ENCODE measurements at regions not wholly inside any gene's neighbourhood (a gene's known extent, or its start where the extent isn't known, plus 50 kb on each side); places are given as distances from the start of the nearest gene placed in this dataset.

DNA sequence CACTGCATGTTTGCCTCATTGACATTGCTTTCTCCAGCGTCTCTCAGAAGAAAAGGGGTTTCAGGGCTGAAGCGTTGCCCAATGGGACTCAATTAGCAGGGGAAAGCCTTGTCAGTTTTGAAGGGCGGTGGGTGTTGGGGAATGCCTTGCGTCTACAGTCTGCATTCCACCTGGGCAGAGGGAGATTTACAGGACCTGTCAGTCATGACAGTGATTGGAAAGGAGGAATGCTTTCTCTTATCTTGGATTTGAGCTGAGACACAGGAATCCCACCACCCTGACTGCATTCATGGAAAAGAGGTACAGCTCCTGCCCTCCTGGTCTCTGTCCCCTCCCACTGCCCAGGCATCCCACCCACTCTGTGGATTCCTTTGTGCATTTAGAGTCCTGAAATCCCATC, 123.9 kb downstream of the ACKR3 start:
- no peak for DNase-seq

DNA sequence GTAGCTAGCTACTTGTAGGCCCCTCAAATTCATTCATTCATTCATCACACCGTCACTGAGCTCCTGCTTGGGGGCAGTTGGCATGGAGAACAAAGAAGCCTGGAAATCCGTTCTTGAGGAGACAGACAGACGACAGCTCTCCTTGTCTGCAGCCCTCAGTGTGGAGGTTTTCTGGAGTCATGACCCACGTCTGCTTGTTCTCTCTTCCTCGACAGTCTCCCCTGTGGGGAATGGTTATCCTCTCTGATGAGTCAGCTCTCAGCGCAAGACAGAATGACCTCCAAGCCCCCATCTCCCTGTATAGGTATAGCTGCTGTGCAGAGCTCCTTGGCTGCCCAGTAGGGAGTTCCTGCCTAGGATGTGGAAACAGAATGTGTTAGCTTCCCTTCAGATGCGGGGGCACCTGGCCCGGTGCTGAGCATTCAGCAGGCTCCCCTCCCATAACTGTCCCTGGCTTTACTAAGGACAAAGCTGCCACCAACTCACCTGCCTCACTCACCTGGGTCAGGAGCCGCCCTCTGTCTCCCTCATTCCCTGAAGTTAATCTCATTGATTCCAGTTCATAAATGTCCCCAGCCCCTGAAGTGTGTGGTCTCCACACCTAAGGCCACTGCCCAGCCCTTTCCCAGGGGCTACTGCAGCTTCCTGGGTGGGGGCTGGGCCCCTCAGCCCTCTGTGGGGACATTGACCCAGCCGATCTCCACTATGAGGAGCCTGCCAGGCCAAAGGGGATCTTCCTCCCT, 124.7 kb downstream of the ACKR3 start:
- DNase-seq, result no peak

DNA sequence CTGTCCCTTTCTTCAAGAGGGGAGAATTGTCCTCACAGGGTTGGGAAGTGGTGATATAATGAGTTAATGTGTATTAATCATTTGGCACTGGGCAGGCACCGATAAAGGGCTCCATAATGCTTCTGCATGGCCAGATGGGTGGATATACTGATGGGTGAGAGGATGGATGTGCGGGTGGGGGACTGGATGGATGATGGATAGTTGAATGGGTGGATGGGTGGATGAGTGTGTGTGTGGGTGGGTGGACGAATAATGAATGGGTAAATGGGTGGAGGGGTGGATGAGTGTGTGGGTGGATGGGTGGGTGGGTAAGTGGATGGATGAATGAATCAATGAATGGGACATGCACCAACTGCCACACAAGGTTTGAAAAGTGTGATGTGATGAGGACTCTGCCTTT, 127.2 kb downstream of the ACKR3 start:
- DNase-seq, result no peak

DNA sequence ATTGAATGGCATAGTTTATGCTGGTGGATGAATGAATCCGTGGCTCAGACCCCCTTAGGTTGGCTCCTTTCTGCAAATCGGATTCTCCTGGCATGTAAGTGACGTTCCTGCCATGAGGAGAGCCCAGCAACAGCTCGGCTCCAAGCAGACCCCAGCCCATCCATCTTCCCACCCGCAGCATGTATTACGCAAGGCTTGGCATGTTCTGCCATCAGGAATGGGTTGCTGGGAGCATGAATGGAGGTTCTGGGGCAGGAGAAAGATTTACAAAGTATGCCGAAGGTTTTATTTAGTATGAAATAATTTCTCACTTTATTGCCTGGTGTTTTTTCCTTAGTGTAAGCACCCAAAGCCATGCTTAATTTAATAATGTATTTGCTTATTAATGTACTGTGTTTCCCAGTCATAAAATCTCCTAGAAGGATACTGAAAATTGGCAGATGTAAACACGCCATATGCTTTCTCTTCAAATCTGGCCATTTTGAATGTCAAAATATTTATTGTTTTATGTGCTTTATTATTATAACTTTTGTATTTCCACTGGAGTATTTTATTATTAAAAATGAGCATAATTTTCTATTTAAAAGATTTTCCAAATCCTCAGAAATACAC, 128.5 kb downstream of the ACKR3 start:
- DNase-seq, result no peak

DNA sequence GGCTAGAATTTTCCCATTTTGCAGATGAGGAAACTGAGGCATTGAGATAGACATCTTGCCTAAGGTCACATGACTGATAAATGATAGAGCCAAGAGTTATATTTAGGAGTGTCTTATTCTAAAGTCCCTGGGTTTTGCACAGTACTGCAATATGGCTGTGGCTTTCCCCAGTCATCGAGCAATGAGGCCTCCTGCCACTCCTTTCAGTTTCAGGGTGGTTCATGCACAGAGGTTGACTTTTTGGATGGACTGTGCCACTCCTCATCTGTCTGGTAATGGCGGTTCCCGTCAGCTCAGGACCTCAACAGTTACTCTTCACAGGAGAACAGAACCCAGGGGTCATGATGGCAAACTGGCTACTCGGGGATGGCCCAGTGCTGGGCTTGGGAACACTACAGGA, 131.1 kb downstream of the ACKR3 start:
- no peak for DNase-seq

DNA sequence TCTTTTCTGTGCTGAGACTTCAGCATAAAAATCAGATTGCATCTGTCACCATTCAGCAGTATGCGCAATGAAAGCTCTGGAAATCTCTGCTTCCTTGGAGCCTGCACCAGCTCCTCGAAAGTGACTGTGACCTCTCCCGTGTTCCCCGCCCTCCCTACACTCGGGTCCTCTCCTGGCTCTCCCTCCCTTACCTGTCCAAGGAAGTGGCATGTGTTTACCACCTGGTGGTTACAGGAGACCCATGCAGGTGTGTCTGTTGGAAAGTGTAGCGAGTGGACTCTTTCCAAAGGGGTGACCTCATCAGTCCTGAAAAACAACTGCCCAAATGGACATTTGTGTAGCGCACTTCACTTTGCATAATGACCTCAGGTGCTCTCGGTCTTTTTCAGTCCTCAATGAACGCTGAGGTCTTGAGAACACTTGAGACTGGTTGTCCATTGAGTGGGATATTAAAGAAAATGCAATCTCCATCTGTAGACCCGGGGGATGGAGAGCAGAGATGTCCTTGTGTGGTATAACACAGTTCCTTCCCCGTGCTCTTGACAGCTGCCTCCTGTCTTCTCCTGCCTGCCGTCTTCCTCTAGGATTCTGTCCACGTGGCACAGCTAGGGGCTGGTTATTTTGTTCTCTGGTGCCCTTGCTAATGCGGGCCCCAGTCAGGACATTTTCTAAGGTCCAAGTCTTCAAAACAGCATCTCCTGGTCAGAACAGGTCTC, 133.2 kb downstream of the ACKR3 start:
- DNase-seq, result no peak

DNA sequence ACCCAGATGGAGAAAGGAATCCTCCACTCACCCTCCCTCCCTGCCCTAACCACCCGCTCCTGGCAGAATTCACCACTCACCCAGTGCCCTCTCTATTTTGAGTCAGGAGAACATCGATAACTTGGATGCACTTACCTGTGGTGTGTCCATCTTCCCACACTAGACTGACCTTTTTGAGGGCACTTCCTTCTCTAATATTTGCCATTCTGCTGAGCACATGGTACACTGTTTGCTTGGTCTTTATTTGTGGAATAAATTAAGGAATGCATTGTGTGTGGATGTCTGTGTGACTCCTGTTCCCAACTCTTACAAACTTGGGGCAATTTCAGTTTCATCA, 133.7 kb downstream of the ACKR3 start:
- no peak for DNase-seq

DNA sequence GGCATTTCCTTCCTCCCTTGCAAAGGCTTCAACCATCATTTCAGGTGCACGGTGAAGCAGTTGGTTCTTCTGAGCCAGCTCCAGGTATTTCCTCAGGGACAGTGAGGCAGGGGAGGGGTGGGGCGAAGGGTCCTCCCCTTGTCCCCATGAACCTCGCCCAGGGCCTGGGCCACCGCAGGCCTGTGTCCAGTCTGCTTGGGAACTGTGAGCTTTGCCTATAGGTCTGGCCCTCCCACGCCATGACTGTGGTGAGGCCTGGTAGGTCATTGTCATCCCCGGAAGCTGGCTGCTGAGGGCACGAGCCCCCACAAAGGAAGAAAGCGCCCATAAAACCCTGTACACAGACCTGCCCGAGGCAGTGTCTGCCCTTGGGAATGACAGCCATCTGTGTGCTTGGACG, 134.3 kb downstream of the ACKR3 start:
- DNase-seq, result no peak

DNA sequence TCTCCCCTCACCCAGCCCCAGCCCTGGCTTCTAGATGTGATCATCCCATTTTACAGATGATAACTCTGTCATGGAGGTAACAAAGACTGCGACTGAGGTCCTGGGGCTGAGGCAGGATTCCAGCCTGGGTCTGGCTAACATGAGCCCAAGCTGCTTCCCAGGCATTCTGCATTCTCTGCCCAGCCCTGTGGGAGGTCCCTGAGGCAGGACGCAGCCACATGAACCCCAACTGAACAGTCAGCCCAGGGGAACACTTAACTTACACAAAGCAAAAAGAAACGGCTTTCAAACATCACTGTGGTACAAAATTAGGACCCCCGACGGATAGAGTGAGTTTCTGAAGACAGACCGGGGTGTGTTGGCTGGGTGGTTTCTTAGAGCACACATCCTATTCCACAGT, 135.3 kb downstream of the ACKR3 start:
- no peak for DNase-seq

DNA sequence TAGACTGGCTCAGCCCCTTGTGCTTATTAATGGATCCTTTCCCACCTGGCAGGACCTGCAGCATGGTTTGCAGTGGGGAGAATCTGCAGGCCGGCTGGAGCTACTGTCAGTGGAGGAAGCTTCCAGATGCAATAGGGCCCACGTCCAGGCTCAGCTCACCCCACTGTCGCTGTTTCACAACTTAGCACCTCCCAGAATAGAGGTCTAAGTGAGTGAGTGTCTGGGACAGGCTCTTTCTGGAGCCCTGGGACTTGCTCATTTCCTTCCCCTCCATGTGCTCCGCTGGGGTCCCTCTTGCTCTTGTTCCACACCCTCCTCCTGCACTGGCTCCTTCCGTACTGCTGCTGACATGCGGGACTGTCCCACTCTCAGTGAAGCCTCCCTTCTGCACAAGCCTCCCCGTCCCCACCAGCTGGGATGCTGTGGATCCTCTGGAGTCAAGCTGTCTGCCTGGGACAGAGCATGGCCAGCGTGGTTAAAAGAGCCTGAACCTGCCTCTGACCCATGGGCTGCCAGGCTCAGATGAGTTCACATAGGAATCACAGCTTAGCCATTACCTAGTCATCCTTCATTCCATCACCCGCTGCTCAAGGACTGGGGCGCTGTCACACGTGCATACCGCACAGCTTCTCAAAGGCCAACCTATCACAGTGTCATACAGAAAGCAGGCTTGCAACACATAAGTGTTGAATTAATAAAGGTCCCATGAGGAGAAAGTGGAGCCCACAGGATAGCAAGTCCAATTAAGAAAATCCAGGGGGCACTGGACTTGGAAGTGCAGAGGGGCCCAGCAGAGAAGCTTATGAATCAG, 135.9 kb downstream of the ACKR3 start:
- no peak for DNase-seq

DNA sequence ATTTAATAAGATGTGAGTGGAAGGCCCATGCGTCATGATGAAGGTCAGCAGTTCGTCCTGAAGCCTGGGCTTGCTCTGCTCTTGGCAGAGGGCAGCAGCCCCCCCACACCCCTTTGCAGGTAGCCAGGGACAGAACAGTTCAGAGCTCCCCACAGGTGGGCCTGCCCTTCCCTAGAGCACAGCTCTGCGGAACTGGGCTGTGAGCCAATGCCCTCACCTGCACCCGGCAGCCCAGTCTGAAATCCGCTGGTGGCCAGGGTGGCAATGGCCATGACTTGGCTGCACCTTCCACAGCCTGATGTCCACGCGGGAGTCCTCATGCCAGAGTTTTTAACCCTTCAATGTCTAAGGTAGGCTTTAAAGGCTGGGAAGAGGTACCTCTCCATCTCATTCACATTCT, 136.7 kb downstream of the ACKR3 start:
- no peak for DNase-seq

DNA sequence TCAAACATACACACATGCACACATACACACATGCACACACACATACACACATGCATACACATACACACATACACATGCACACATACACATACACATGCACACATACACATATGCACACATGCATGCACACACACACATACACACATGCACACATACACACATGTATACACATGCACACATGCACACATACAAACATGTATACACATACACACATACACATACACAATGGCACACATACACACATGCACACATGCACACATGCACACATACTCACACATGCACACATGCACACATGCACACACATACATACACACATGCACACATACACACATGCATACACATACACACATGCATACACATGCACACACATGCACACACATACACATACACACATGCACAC, 137.2 kb downstream of the ACKR3 start:
- no peak for DNase-seq

DNA sequence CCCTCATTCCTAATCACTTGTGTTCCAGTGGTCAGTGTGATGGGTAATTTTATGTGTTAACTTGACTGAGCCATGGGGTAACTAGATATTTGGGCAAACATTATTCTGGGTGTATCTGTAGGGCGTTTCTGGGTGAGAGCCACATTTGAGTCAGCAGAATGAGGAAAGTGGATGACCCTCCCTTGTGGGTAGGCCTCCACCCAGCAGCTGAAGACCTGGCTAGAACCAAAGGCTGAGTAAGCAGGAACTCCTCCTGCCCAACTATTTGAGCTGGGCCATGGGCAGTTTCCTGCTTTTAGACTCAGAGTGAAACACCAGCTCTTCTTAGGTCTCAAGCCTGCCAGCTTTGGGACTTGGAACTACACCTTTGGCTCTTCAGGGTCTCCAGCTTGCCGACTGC, 141.8 kb downstream of the ACKR3 start:
- DNase-seq, result no peak

DNA sequence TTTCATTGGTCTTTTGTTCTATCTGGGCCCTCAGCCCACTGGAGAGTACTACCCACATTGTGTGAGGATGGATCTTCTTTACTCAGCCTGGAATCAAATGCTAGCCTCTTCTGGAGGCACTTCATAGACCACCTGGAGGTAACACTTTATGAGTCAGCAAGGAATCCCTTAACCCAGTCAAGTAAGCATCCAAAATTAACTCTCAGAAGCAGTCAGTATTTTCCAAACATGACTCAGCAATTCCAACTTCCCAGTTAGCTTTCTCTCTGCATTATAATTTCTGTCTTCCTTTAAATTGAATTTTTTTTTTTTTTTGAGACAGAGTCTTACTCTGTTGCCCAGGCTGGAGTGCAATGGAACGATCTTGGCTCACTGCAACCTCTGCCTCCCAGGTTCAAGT, 142.7 kb downstream of the ACKR3 start:
- DNase-seq, result no peak

DNA sequence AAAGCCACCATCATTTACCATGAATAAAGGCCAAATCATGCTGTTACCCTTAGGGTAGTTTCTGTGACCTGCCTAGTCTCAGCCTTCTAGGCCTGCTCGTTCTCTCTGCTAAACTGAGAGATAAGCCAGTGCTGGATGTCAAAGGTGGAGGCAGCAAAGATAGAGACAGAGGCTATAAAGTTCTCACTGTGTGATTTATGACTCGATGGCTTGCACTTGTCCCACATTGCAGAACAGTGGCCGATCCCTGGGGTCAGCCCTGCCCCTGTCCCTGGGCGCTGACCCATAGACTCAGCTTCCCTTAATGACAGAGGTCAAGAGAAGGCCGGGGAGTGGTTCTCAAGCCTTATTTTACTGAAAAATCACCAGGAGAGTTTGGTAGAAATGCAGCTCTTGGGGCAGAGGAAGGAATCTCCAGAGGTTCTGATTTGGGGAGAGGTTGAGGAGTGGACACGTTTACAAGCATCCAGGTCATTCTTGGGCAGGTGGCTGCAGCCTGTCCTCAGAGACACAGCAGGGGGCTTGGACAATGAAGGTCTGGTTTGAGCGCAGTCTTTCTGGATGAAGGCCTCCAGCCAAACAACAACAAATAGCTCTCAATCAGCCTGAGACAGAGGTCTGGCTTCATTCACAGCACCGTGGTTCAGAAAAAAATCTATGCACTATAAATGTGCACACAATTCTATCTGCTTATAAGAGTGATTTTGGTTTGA, 143.5 kb downstream of the ACKR3 start:
- DNase-seq, result no peak

DNA sequence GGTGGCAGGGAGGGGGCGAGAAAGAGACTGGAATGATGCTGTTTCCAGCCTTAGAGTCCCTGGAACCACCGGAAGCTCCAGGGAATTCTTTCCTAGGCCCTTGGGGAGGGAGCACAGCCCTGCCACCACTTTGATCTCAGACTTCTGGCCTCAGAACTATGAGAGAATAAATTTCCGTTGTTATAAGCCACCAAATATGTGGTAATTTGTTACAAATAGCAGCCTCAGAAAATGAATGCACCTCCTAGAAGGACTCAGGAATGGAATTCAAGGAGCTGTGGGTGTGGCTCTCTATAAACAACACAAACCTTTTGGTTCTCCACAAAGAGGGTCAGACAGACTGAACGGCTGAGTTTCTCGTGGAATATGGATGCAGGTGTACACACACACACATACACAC, 144.5 kb downstream of the ACKR3 start:
- no peak for DNase-seq

DNA sequence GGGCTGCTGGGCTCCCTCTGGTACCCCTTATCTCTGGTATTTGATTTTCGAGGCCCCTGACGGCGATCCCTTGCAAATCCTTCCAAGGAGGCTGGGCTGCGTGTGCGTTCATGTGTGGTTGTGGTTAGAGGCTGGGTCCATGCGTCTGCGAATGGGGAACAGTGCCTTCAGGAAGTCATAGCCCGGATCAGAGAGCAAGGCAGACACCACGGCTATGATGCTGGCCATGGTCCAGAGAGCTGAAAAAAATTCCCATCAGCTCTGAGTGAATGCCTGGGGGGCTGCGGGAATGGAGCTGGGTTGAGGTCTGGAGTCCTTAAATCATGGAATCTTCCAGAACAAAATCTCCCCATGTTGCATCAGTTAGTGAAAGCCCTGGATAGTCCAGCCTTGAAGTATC, 145.5 kb downstream of the ACKR3 start:
- DNase-seq, result no peak

DNA sequence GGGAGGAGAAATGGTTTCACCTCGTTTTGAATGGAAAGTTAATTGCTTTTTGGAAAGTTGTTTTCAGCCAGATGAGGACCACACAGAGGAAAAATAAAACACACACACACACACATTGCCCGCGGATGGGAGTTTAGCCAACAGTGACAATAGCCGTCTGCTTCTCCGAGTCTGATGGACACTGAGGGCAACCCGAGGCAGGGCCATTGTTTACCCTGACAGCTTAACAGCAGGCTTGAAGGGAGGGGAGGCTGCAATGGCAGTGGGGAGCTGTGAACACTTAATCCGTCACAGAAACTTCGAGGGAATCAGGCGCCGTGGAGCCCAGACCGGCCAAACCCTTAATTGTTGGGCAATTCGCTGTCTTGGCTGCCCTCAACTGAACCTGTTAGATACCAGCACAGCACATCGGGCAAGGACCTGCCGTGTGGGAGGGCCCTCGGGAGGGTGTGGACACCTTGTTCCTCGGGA, 145.9 kb downstream of the ACKR3 start:
- no peak for DNase-seq

DNA sequence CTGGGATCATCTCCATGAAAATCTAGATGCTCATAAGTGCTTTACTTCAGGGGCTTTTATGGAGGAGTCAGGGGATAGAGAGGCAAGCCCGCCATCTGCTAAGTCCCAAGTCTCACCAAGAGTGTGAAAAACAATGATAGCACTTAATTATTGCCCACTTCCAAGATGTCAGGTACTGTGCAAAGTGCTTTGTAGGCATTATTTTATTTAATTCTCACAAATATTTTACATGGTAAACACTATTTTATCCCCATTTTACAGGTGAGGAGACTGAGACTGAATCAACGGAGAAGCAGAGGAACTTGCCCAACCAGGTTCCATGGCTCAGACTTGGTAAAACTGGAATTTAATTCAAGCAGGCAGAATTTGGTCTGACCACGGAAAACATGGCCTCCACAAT, 147.5 kb downstream of the ACKR3 start:
- no peak for DNase-seq

DNA sequence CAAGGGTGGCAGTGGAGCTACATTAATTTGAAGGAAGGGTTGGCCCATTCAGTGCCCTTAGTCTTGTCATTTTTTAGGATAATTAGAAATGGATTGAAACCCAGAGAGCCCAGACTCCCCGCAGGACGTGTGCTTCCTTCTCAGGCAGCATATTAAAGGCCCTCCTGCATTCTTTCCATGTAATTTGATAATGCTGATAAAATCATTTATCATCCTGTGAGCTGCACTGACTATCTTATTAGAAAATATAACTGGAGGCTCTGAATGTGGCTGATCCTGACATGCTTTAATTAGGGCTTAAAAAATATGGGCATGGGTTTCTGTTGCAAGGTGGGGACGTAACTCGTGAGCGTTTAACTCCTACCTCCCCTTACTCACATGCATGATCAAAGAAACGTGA, 148.1 kb downstream of the ACKR3 start:
- DNase-seq, result no peak

DNA sequence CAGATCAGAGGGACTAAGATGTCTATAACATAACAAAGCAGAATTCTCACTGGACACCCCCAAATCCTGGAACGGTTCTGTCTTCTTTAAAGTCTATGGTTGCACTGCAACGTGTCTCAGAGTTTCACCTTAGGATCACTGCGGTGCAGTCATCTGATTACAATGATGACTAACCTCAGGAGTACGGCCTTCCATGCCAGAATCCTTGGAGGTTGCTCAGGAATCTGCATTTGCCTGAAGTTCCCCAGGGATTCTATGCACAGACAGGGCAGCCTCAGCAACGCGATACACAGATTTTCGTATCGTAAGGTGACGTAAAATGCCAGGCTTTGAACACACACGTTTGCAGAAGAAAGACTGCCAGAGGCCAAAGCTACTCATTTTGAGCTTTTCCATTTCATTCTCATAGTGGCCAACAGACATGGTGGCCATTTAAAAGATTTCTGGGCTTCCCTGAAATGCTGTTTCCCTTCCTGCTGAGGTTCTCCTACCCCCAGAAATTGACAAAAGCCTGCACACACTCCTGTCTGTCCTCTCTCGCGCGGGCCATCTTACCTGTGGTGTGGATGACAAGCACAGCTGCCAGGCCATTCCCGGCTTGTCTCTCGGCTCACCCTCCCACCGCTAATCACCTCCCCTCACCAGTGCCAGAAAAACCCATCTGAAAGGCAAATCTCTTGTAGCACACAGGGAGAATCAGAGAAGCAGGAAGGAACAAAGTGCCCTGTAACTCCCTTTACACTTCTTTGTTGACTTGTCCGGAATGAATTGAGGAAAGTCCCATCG, 148.8 kb downstream of the ACKR3 start:
- no peak for DNase-seq

DNA sequence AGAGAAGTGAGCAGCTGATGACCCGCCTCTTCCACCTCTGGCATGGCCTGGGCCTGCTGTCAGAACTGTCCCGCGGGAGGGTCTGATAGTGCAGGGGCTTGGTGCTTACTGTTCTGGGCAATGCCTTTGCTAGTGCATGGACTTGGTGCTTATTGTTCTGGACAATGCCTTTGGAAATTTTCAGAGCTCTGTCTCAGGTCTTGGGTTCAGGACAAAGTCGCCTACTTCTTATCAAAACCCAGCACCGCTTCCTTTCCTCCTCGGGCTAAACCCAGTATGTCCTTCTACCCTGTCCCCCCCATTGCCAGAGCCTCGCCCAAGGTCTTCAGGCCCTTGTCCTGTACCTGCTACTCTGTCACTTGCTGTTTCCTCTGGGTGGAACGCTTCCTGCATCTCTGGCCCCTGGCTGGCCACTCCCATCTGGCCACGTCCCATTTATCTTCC, 149.6 kb downstream of the ACKR3 start:
- DNase-seq, result no peak

Data from CD4-positive, alpha-beta T cell treated with Interleukin-21 for 1 hour (primary cell).